GM12875 (cell line): ENCODE measurements at regions not wholly inside any gene's neighbourhood (a gene's known extent, or its start where the extent isn't known, plus 50 kb on each side); places are given as distances from the start of the nearest gene placed in this dataset.

Source experiments
- H3K4me3 ChIP-seq: one replicate; pipeline ENCODE4 v1.5.1; 2011; ENCODE audit warnings: low read depth, low read length, control low read depth
- CTCF ChIP-seq: IDR thresholded peaks from 2 replicates; pipeline ENCODE4 v1.5.1; 2011; ENCODE audit warnings: low read depth, mild to moderate bottlenecking, control low read depth, inconsistent platforms, low read length, moderate library complexity, borderline replicate concordance; ENCODE audit not compliant: insufficient read depth

GRCh38 chr5:61790007-61790406, 457.9 kb downstream of the ZSWIM6 start:
- no peak for TF ChIP-seq CTCF
- no peak overlapping the region for H3K4me3 ChIP-seq

GRCh38 chr5:61790678-61791077, 458.6 kb downstream of the ZSWIM6 start:
- H3K4me3 ChIP-seq, result no peak overlapping the region
- no peak for TF ChIP-seq CTCF

DNA sequence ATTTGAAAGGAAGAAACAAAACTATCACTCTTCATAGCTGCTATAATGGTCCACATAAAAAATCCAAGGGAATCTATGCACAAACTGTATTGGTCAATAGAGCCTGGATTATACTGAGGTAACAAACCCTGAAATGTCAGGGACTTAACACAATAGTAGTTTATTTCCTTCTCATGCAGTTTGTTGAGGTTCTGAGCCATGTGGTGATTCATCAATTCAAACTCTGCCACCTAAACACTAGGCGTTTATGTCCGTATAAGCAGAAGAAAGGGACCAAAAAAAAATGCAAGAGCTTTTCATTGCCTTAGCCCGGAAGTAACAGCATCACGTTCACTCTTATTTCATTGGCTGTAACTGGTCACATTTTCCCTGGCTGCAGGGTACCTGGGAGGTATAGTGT, 464.7 kb downstream of the ZSWIM6 start:
- TF ChIP-seq CTCF, result no peak
- no peak overlapping the region for H3K4me3 ChIP-seq

- no peak overlapping the region for H3K4me3 ChIP-seq
These were observed 468.4 kb downstream of the ZSWIM6 start for GRCh38 chr5:61800450-61800849.

DNA sequence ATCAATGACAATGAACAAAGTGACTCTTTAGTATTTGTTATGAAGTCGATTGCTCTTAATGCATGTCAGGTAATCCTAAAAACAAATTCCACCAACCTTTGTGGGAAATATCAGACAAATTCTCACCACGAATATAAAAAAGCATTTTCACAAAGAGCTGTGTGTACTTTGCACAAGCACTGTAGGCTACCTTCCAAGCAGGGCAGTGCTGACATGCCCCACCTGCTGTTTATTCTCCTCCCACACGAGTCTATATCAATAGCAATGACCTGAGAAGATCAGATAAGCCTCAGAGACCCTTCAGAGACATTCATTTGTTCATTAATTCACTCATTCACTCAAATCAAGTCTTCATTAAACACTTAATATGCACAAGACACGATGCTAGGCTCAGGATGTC, 469.1 kb downstream of the ZSWIM6 start:
- H3K4me3 ChIP-seq, result no peak overlapping the region
- no peak for TF ChIP-seq CTCF

More at GRCh38 chr5:61800450-61800849, 468.4 kb downstream of the ZSWIM6 start:
- no peak for TF ChIP-seq CTCF

DNA sequence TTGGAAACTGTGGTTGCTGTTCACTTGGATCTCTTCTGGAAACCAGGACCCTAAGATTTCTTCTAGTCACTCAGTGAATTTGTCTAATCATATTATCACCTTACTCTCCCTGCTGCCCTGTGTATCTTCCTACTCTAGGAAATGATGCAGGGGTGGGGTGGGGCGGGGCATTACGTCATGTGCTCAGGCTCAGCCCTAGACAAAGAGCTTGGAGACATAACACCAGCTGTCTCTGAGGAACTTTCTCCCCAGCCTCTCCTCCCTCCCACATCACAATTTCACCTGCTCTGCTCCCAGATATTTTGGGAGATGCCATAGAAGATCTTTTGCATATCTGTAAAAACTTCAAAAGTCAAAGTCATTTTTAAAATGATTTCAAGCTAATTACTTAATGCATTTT, 470.4 kb downstream of the ZSWIM6 start:
- no peak overlapping the region for H3K4me3 ChIP-seq
- no peak for TF ChIP-seq CTCF

DNA sequence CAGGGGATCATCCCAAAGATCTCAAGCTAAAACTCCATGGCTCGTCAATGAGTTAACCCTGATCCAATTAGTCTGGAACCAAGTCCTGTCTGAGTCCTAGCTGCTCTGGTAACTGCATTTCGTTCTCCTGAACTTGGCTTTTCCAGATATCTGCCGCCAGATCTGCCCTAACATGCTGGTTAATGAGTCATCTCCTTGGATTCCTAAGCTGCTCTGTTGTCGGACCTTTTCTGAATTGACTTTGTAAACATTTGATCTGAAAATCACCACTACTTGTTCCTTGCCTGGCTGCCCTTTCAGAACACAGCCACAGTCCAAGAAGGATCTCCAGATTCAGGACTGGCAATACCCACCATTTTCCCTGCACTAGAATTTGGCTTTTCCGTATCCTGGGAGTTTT, 473.0 kb downstream of the ZSWIM6 start:
- TF ChIP-seq CTCF, result no peak
- no peak overlapping the region for H3K4me3 ChIP-seq
